Fibroblast of lung (primary cell): ENCODE measurements at regions not wholly inside any gene's neighbourhood (a gene's known extent, or its start where the extent isn't known, plus 50 kb on each side); places are given as distances from the start of the nearest gene placed in this dataset.

ENCODE experiments used
- DNase-seq, 2 donors: peaks; one replicate each; pipeline versions ENCODE4 v3.0.0 to v3.0.0-alpha.2; 2010; ENCODE audit warnings: low read depth in 2 of 2
- H2AFZ ChIP-seq: 2 replicates; pipeline ENCODE4 v1.5.1; 2012; ENCODE audit warnings: low read length, control low read depth, inconsistent platforms
- H3K27ac ChIP-seq: 2 replicates; pipeline ENCODE4 v1.5.1; 2011; ENCODE audit warnings: low read length, control low read depth; ENCODE audit not compliant: insufficient read depth
- H3K27me3 ChIP-seq: 2 replicates; pipeline ENCODE4 v1.5.1; 2011; ENCODE audit warnings: mild to moderate bottlenecking, low read length; ENCODE audit not compliant: control insufficient read depth, insufficient read depth
- H3K36me3 ChIP-seq: 2 replicates; pipeline ENCODE4 v1.5.1; 2011; ENCODE audit warnings: low read length; ENCODE audit not compliant: control insufficient read depth, insufficient read depth
- H3K4me1 ChIP-seq: 2 replicates; pipeline ENCODE4 v1.5.1; 2011; ENCODE audit warnings: low read length; ENCODE audit not compliant: control insufficient read depth, insufficient read depth; ENCODE audit errors: extremely low read depth
- H3K4me2 ChIP-seq: 2 replicates; pipeline ENCODE4 v1.5.1; 2011; ENCODE audit warnings: low read length, control low read depth; ENCODE audit not compliant: insufficient read depth; ENCODE audit errors: extremely low read depth
- H3K4me3 ChIP-seq, 4 experiments: fragments of 200-600 bp in 1 of 4; sonication (generic) in 1 of 4; replicated peaks in 1 of 4; 2 replicates each; pipeline ENCODE4 v1.5.1; 2011 to 2016; ENCODE audit warnings: low read length in 4 of 4, low read depth in 3 of 4, mild to moderate bottlenecking in 3 of 4, control low read depth in 2 of 4, inconsistent platforms in 1 of 4, mixed read lengths in 1 of 4; ENCODE audit not compliant: insufficient read depth in 1 of 4; ENCODE audit errors: control extremely low read depth in 1 of 4
- H3K79me2 ChIP-seq: 2 replicates; pipeline ENCODE4 v1.5.1; 2012; ENCODE audit warnings: mild to moderate bottlenecking, low read length, inconsistent platforms; ENCODE audit not compliant: control insufficient read depth, insufficient read depth
- H3K9ac ChIP-seq: 2 replicates; pipeline ENCODE4 v1.5.1; 2011; ENCODE audit warnings: mild to moderate bottlenecking, low read length, control low read depth; ENCODE audit not compliant: insufficient read depth
- H3K9me3 ChIP-seq: 2 replicates; pipeline ENCODE4 v1.5.1; 2012; ENCODE audit warnings: low read depth, low read length; ENCODE audit not compliant: control insufficient read depth, insufficient read depth
- H4K20me1 ChIP-seq: 2 replicates; pipeline ENCODE4 v1.5.1; 2011; ENCODE audit warnings: low read length; ENCODE audit not compliant: control insufficient read depth, insufficient read depth; ENCODE audit errors: extremely low read depth
- EZH2 ChIP-seq: IDR thresholded peaks from 2 replicates; pipeline ENCODE4 v1.5.1; 2012; ENCODE audit warnings: low read length, control low read depth, mild to moderate bottlenecking; ENCODE audit errors: missing control alignments
- TF ChIP-seq, protein P1 (sequence below), 2 donors: IDR thresholded peaks in 1 of 2; conservative IDR thresholded peaks in 1 of 2; 1 replicate in 1 of 2; 2 replicates in 1 of 2; pipeline ENCODE4 v1.5.1; 2011 to 2012; ENCODE audit warnings: low read length in 2 of 2, control low read depth in 1 of 2, inconsistent platforms in 1 of 2, low read depth in 1 of 2, mild to moderate bottlenecking in 1 of 2

DNA sequence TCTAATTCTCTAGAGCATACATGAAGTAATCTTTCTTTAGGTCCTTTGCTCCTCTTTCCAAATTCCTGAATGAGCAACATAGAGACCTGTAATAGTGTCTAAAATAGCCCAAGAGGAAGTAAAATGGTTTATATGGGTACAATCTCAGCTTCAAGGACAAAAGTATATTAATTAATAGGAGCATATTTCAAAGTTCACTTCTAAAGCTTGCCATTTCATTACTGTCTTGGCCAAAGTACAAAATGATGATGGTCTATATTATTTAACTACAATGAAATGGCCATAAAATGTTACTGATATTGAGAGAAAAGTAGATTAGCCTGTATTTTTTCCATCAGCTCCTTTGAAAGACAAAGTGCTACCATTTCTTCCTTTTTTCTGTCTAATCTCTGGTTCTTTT is 410.4 kb upstream of the NOVA1 start:
- no peak overlapping the region for H3K27ac ChIP-seq
- H3K36me3 ChIP-seq = no peaks in the 10 kb centered on the region
- no peak overlapping the region for H2AFZ ChIP-seq
- H4K20me1 ChIP-seq = no peaks in the 10 kb centered on the region
- H3K9ac ChIP-seq = no peak overlapping the region
- H3K4me2 ChIP-seq = no peak overlapping the region
- H3K4me1 ChIP-seq = no peaks in the 10 kb centered on the region
- H3K4me3 ChIP-seq = no peak overlapping the region
- H3K27me3 ChIP-seq = no peaks in the 10 kb centered on the region
- TF ChIP-seq, protein P1, sequence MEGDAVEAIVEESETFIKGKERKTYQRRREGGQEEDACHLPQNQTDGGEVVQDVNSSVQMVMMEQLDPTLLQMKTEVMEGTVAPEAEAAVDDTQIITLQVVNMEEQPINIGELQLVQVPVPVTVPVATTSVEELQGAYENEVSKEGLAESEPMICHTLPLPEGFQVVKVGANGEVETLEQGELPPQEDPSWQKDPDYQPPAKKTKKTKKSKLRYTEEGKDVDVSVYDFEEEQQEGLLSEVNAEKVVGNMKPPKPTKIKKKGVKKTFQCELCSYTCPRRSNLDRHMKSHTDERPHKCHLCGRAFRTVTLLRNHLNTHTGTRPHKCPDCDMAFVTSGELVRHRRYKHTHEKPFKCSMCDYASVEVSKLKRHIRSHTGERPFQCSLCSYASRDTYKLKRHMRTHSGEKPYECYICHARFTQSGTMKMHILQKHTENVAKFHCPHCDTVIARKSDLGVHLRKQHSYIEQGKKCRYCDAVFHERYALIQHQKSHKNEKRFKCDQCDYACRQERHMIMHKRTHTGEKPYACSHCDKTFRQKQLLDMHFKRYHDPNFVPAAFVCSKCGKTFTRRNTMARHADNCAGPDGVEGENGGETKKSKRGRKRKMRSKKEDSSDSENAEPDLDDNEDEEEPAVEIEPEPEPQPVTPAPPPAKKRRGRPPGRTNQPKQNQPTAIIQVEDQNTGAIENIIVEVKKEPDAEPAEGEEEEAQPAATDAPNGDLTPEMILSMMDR (conservative IDR thresholded peaks at IDR 0.05 in 1 of 2, IDR thresholded peaks at IDR 0.05 in 1 of 2; ENCODE audit: low read depth in 1 of 2, low read length in 2 of 2) = no peak
- no peak for TF ChIP-seq EZH2
- DNase-seq = no peak
- H3K79me2 ChIP-seq = no peaks in the 10 kb centered on the region
- H3K9me3 ChIP-seq = no peaks in the 10 kb centered on the region

DNA sequence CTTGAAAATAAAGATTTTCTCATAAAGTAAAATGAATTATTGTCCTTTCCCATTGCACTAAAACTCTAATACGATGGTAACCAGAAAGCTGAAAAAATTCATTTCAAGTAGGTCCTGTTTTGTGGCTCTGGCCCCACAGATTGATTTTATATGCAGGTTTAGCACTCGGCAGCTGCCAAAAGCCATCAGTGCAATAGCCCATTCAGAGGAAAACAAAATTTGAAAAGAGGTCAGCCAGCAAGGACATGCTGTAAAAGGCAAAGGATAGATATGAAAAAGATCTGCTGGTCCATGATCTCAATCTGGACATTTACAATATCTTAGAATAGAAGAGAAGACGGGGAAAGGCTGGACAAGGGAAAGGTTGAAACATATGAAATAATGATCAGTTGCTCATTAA is 414.8 kb upstream of the NOVA1 start:
- no peaks in the 10 kb centered on the region for H3K79me2 ChIP-seq
- no peaks in the 10 kb centered on the region for H3K9me3 ChIP-seq
- no peak overlapping the region for H2AFZ ChIP-seq
- no peaks in the 10 kb centered on the region for H3K36me3 ChIP-seq
- H3K27ac ChIP-seq = no peak overlapping the region
- H4K20me1 ChIP-seq = no peaks in the 10 kb centered on the region
- no peak overlapping the region for H3K4me3 ChIP-seq
- no peak for DNase-seq
- H3K4me2 ChIP-seq = no peak overlapping the region
- no peaks in the 10 kb centered on the region for H3K27me3 ChIP-seq
- no peaks in the 10 kb centered on the region for H3K4me1 ChIP-seq
- no peak overlapping the region for H3K9ac ChIP-seq
- TF ChIP-seq, protein P1 (conservative IDR thresholded peaks at IDR 0.05 in 1 of 2, IDR thresholded peaks at IDR 0.05 in 1 of 2; ENCODE audit: low read depth in 1 of 2, low read length in 2 of 2) = no peak
- no peak for TF ChIP-seq EZH2

DNA sequence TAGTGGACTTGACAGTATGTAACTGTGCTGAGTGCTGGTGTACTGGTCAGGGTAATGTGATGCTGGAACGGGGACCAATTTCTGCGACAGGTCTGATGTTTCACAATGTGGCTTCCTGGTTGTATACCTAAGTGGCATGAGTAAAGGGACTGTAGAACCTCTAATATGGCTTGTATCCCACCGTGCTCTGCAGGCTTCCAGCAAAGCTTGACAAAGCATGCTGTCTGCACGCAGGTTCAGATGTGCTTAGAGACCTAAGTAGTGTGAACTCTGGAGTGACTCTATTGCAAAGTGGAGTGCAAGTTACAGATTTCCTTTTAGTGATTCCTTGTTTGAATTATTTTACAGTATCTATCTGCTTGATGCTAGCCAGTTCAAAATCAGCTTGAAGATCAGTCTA is 415.8 kb upstream of the NOVA1 start:
- H3K9ac ChIP-seq = no peak overlapping the region
- TF ChIP-seq, protein P1 (conservative IDR thresholded peaks at IDR 0.05 in 1 of 2, IDR thresholded peaks at IDR 0.05 in 1 of 2; ENCODE audit: low read depth in 1 of 2, low read length in 2 of 2) = no peak
- no peak for TF ChIP-seq EZH2
- no peak overlapping the region for H3K4me3 ChIP-seq
- H3K36me3 ChIP-seq = no peaks in the 10 kb centered on the region
- no peaks in the 10 kb centered on the region for H3K4me1 ChIP-seq
- H3K9me3 ChIP-seq = no peaks in the 10 kb centered on the region
- no peaks in the 10 kb centered on the region for H3K79me2 ChIP-seq
- no peaks in the 10 kb centered on the region for H4K20me1 ChIP-seq
- H3K27ac ChIP-seq = no peak overlapping the region
- no peaks in the 10 kb centered on the region for H3K27me3 ChIP-seq
- no peak overlapping the region for H2AFZ ChIP-seq
- no peak overlapping the region for H3K4me2 ChIP-seq
- DNase-seq = no peak
